Lung microvascular endothelial cell (primary cell): ENCODE measurements at regions not wholly inside any gene's neighbourhood (a gene's known extent, or its start where the extent isn't known, plus 50 kb on each side); places are given as distances from the start of the nearest gene placed in this dataset.

Experiments used
- DNase-seq, 2 donors: peaks; one replicate each; pipeline versions ENCODE4 v3.0.0 to v3.0.0-alpha.2; 2010; ENCODE audit warnings: low read depth in 2 of 2

DNA sequence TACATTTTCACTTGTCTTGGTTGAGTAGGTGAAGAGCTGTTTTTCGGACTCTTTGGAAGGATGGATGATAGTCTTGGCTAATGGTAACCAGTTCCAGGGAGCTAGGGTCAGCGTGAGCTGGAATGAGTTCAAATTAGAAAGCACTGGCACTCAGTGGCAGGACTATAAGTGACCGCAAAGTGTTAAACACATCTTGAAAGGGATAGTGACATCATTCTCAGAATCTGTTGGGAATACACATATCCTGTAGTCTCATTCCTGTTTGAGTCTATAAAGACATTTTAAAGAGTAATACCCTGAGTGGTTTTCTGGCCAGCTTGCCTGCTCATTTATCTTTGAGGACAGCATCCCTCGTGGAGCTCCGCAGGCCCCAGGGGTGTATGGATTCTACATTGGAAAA lies 56.7 kb upstream of the TMEM248 start:
- no peak for DNase-seq

- DNase-seq: no peak
Observed at GRCh38 chr7:66865290-66865864, 55.6 kb upstream of the TMEM248 start.

DNA sequence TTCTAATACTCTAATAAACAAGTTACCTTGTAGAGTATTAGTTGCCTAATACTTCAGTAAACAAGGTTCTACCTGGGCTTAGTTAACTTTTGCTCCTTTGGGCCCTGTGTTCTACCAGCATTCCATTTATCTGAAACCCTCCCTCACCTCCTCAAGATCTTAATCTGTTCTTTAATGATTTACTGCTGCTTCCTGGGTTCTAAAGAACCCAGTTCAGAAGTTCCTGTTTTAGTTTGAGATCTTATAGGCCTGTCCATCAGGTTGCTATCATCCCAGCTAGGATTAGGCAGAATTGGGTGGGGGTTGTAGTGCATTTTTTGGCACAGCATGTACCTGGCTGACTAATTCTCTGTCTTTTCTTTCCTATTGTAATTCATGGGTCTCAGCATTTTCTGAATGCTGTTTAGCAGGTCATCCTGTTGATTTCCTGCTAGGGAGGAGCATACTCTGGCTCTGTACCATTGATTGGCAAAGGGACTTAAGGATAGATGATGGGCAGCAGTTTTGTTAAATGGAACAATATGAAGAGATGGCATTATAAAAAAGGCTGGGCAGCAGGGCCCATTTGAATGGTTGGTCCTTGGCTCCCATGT lies 53.7 kb upstream of the TMEM248 start:
- DNase-seq: peak; percentile 18 to 63

- DNase-seq: no peak
Observed at GRCh38 chr7:66869660-66870450, 51.2 kb upstream of the TMEM248 start.

DNA sequence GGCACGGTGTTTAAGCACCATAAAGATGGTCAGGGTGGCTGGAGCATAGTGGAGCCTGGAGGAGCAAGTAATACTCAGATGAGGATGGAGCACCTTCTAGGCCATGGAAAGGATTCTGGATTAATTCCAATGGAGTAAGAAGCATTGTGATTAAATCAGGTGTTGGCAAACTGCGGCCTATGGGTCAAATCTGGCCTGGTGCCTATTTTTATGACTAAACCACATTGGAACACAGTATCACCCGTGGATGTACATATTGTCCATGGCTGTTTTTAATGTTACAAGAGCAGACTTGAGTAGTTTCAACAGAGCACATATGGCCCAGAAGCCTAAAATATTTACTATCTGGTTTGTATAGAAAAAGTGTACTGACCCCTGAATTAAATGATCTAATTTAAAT lies 49.9 kb upstream of the TMEM248 start:
- DNase-seq: no peak
